GM04503 (cell line): ENCODE measurements at regions not wholly inside any gene's neighbourhood (a gene's known extent, or its start where the extent isn't known, plus 50 kb on each side); places are given as distances from the start of the nearest gene placed in this dataset.
"Not testable (repeated sequence)": the region's sequence is repeated elsewhere in the genome, so short reads cannot be mapped to it uniquely, and the experiment has no call there.

Experiments
- DNase-seq: peaks from one replicate; pipeline ENCODE4 v3.0.0-alpha.2; 2012; ENCODE audit warnings: low read depth

- no peak for DNase-seq
Measured at GRCh38 chr4:72942565-72942964, 127.0 kb downstream of the COX18 start.

- DNase-seq, result no peak
Measured at GRCh38 chr4:72938516-72938915, 131.0 kb downstream of the COX18 start.

- DNase-seq, result no peak
Measured at GRCh38 chr4:72935462-72935861, 134.1 kb downstream of the COX18 start.

- DNase-seq, result no peak
Measured at GRCh38 chr4:72933029-72933428, 136.5 kb downstream of the COX18 start.

GRCh38 chr4:72931346-72931745 is 138.2 kb downstream of the COX18 start:
- DNase-seq, result no peak

- not testable (repeated sequence) for DNase-seq
Measured at GRCh38 chr4:72929596-72930274, 139.8 kb downstream of the COX18 start.

- no peak for DNase-seq
Measured at GRCh38 chr4:72924814-72925213, 144.7 kb downstream of the COX18 start.

- no peak for DNase-seq
Measured at GRCh38 chr4:72919937-72920336, 149.6 kb downstream of the COX18 start.

GRCh38 chr4:72919464-72919863 is 150.1 kb downstream of the COX18 start:
- no peak for DNase-seq

- DNase-seq, result no peak
Measured at GRCh38 chr4:72918362-72918761, 151.2 kb downstream of the COX18 start.

GRCh38 chr4:72911316-72911715 is 158.2 kb downstream of the COX18 start:
- DNase-seq, result no peak

GRCh38 chr4:72909461-72909860 is 160.1 kb downstream of the COX18 start:
- no peak for DNase-seq

- DNase-seq, result no peak
Measured at GRCh38 chr4:72902354-72902753, 167.2 kb downstream of the COX18 start.

GRCh38 chr4:72901553-72901952 is 168.0 kb downstream of the COX18 start:
- DNase-seq, result no peak

GRCh38 chr4:72900952-72901351 is 168.6 kb downstream of the COX18 start:
- DNase-seq, result no peak

GRCh38 chr4:72899621-72900020 is 169.9 kb downstream of the COX18 start:
- no peak for DNase-seq

GRCh38 chr4:72899214-72899613 is 170.3 kb downstream of the COX18 start:
- DNase-seq, result no peak

GRCh38 chr4:72896515-72896914 is 173.0 kb downstream of the COX18 start:
- DNase-seq, result peak; percentile 94

- DNase-seq, result no peak
Measured at GRCh38 chr4:72895408-72895807, 174.1 kb downstream of the COX18 start.

GRCh38 chr4:72893354-72894066 is 176.0 kb downstream of the COX18 start:
- DNase-seq, result no peak

- DNase-seq, result no peak
Measured at GRCh38 chr4:72888331-72888730, 181.2 kb downstream of the COX18 start.

GRCh38 chr4:72887152-72887551 is 182.4 kb downstream of the COX18 start:
- no peak for DNase-seq

GRCh38 chr4:72886602-72887001 is 182.9 kb downstream of the COX18 start:
- DNase-seq, result no peak

- not testable (repeated sequence) for DNase-seq
Measured at GRCh38 chr4:72884225-72884624, 185.3 kb downstream of the COX18 start.
